Epithelial cell of esophagus (primary cell): ENCODE measurements at regions not wholly inside any gene's neighbourhood (a gene's known extent, or its start where the extent isn't known, plus 50 kb on each side); places are given as distances from the start of the nearest gene placed in this dataset.

Experiments used
- DNase-seq: peaks from one replicate; pipeline ENCODE4 v3.0.0; 2010; ENCODE audit warnings: low read depth
- H3K4me3 ChIP-seq: 2 replicates; pipeline ENCODE4 v1.5.1; 2011; ENCODE audit warnings: mild to moderate bottlenecking, low read length, control low read depth
- TF ChIP-seq, protein P1 (sequence below): IDR thresholded peaks from 2 replicates; pipeline ENCODE4 v1.5.1; 2011; ENCODE audit warnings: low read depth, mild to moderate bottlenecking, low read length, control low read depth, inconsistent platforms; ENCODE audit not compliant: insufficient read depth; ENCODE audit errors: missing control alignments

DNA sequence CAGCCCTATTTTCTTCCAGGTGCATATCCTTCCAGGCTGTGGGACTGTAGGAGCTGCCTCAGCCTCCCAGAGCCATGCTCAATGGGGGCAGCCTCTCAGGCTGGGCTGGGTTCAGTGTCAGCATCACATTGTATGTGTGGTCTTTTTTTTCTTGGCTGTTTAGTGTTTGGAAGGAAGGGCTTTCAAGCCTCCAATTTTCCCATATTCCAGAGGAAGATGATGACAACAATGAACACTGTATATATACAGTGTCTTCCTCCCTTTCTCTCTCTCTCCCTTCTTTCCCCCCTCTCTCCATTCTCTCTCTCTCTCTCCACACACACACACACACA is 326.4 kb downstream of the DYSF start:
- no peak overlapping the region for H3K4me3 ChIP-seq
- TF ChIP-seq, protein P1, sequence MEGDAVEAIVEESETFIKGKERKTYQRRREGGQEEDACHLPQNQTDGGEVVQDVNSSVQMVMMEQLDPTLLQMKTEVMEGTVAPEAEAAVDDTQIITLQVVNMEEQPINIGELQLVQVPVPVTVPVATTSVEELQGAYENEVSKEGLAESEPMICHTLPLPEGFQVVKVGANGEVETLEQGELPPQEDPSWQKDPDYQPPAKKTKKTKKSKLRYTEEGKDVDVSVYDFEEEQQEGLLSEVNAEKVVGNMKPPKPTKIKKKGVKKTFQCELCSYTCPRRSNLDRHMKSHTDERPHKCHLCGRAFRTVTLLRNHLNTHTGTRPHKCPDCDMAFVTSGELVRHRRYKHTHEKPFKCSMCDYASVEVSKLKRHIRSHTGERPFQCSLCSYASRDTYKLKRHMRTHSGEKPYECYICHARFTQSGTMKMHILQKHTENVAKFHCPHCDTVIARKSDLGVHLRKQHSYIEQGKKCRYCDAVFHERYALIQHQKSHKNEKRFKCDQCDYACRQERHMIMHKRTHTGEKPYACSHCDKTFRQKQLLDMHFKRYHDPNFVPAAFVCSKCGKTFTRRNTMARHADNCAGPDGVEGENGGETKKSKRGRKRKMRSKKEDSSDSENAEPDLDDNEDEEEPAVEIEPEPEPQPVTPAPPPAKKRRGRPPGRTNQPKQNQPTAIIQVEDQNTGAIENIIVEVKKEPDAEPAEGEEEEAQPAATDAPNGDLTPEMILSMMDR: no peak
- no peak for DNase-seq

DNA sequence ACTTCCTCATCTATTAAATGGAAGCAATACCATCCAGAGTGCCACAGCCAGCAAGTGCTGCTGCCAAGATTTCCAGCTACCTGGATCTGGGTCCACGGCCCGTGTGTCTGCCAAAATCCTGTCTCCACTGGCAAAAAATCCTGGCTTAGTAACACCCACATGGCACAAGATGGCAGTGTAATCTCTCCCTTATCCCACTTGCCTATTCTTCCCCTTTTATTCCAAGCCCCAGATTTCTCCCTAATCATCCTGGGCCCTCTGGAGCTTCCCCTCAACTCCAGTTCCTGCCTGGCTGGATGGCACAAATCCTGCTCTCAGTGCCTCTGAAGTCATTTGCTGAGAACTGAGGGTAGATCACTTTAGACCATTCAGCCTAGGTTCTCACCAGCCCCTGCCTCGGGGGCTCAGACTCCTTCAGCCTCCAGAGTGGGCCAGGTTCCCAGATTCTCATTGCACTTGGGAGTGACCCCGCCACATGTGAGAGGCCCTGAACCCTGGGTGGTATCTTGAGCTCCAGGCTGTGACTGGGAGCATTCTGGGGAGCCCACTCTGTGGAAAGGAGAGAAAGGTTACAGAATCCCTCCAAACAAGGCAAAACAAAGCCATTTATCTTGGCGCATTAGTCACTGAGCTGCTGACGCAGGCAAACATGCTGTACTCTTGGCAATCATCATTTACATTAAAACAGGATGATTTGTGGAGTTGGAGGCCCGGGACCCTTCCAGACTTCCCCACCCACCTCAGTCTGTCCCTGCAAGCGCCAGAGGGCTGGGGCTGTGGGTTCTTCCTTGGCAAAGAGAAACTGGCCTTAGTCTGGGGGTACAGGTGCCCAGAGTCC is 325.8 kb downstream of the DYSF start:
- DNase-seq: no peak
- TF ChIP-seq, protein P1: peak; percentile 38
- H3K4me3 ChIP-seq: no peak overlapping the region

DNA sequence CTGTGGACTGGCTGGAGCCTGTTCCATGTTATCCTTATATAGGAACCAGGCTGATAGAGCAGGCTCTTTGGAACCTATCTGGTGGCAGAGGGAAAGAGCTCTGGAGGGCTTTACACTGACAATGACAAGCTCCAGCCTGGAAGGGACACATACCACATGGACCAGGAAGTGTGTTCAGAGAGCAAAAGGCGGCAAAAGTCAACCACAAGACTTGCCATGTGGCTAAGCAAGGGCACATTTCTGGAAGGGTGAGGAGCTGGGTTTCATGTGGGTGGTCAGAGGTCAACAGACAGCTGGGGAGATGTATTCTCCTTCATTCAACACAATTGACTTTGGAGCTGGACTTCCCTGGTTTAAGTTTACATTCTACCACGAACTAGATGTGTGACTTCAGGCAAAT is 325.2 kb downstream of the DYSF start:
- DNase-seq: no peak
- H3K4me3 ChIP-seq: no peak overlapping the region
- TF ChIP-seq, protein P1: no peak

DNA sequence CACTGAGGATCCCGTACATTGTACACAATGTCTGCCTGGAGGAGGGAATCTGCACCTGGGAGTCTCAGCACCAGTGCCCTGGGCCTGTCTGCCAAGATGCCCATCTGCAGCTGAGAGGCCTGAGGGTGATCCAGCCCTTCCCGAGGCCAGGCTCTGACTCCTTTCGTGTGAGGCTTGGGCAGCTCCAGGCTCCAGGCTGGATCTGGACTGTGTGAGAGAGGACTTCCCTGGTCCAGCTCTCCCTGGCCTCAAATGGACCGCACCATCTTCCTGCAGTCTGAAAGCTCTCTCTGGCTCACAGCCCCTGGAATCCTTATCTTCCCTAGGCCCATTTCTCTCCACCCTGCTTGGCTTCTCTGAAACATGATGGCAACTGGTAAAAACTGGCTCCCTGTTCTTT is 324.6 kb downstream of the DYSF start:
- TF ChIP-seq, protein P1: no peak
- no peak overlapping the region for H3K4me3 ChIP-seq
- DNase-seq: no peak

DNA sequence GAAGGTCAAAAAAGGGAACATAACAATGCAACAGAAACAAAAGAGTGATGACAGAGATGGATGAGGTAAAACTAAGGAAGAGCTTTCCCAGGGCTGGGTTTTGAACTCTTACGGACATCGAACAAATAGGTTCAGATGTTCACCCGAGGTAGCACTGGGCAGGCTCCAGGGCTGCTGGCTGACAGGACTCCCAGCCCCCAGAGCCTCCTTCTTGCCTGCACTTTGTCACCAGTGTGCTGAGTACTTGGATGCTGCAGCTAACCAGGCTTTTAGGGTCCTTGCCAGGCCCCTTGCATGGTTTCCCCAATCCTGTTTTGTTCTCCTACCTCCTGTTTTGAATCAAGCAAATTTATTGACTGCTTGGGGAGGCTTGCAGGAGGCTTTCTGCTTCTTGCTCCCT is 322.9 kb downstream of the DYSF start:
- H3K4me3 ChIP-seq: no peak overlapping the region
- TF ChIP-seq, protein P1: no peak

DNA sequence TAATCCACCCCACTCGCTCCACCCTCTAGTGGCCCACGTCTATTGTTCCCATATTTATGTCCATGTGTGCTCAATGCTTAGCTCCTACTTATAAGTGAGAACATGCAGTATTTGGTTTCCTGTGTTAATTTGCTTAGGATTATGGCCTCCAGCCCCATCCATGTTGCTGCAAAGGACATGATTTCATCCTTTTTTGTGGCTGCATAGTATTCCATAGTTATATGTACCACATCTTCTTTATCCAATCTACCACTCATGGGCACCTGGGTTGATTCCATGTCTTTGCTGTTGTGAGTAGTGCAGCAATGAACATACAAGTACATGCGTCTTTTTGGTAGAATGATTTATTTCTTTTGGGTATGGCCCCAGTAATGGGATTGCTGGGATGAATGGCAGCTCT is 319.9 kb downstream of the DYSF start:
- TF ChIP-seq, protein P1: no peak
- no peak for DNase-seq
- H3K4me3 ChIP-seq: no peak overlapping the region

More for the DNA sequence above, 322.9 kb downstream of the DYSF start:
- no peak for DNase-seq
